Epithelial cell of esophagus (primary cell): ENCODE measurements at regions not wholly inside any gene's neighbourhood (a gene's known extent, or its start where the extent isn't known, plus 50 kb on each side); places are given as distances from the start of the nearest gene placed in this dataset.

Experiments used
- DNase-seq: peaks from one replicate; pipeline ENCODE4 v3.0.0; 2010; ENCODE audit warnings: low read depth
- H3K4me3 ChIP-seq: 2 replicates; pipeline ENCODE4 v1.5.1; 2011; ENCODE audit warnings: mild to moderate bottlenecking, low read length, control low read depth
- TF ChIP-seq, protein P1 (sequence below): IDR thresholded peaks from 2 replicates; pipeline ENCODE4 v1.5.1; 2011; ENCODE audit warnings: low read depth, mild to moderate bottlenecking, low read length, control low read depth, inconsistent platforms; ENCODE audit not compliant: insufficient read depth; ENCODE audit errors: missing control alignments

DNA sequence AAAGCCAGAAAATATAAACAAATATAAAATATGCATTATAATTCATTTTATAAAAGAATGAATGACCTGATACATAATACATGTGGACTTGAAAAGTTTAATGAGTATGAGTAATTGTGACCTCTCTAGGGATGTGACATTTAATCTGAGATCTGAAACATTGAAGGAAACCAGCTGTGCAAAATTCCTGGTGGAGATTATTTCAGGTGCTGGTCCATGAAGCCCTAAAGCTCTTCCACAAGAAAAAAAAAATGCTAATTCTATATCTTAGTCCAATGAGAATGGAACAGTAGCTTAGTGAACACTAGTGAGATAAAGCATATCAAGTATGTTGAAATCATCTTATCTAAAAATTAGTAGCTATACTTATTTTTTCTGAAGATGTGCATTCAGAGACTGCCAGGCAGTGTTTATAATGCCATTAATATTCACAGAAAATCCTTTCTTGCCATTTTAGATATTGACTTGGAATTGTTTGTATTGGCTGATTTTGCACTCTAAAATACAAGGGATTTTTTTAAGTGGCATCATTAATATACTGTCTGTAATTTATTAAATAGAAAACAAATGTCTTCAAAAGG, 1485.9 kb downstream of the PLA2G4A start:
- TF ChIP-seq, protein P1, sequence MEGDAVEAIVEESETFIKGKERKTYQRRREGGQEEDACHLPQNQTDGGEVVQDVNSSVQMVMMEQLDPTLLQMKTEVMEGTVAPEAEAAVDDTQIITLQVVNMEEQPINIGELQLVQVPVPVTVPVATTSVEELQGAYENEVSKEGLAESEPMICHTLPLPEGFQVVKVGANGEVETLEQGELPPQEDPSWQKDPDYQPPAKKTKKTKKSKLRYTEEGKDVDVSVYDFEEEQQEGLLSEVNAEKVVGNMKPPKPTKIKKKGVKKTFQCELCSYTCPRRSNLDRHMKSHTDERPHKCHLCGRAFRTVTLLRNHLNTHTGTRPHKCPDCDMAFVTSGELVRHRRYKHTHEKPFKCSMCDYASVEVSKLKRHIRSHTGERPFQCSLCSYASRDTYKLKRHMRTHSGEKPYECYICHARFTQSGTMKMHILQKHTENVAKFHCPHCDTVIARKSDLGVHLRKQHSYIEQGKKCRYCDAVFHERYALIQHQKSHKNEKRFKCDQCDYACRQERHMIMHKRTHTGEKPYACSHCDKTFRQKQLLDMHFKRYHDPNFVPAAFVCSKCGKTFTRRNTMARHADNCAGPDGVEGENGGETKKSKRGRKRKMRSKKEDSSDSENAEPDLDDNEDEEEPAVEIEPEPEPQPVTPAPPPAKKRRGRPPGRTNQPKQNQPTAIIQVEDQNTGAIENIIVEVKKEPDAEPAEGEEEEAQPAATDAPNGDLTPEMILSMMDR, result no peak
- no peak for DNase-seq
- no peak overlapping the region for H3K4me3 ChIP-seq

DNA sequence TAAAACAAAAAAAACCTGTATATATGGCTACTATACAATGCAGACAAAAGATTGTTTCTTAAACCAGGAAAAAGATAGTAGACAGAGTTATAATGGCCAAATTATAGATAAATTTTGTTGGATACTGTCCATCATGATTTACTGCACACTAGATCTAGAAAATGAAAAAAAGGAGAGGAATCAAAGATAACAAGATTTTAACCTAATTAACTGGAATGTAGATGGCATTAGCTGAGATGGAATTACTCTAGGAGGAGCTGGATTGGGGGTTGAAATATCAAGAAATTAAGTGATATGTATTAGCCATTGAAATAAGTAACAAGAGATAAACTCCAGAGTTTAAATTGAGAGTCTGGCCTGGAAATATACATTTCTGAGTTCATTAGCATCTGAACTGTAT, 1489.1 kb downstream of the PLA2G4A start:
- DNase-seq, result no peak
- H3K4me3 ChIP-seq, result no peak overlapping the region

DNA sequence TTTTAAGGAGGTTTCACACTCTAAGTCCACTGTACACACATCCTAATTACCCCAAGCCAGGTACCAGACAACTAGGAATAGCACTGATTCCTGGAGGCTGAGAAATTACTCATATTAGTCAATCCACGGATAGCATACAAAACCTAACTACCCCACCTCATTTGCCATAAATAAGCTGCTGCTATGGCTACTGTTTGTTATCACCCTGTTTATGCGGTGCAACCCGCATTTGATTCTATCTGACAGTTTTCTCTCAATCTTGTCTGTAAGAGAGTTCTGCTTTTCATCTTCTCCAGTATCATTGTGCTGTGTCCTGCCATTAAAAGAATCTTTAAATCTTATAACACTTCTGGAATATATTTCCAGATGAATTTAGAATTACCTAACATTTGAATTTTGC, 1496.5 kb downstream of the PLA2G4A start:
- TF ChIP-seq, protein P1, result no peak
- no peak overlapping the region for H3K4me3 ChIP-seq
- no peak for DNase-seq

More for the DNA sequence above, 1489.1 kb downstream of the PLA2G4A start:
- TF ChIP-seq, protein P1, result no peak

DNA sequence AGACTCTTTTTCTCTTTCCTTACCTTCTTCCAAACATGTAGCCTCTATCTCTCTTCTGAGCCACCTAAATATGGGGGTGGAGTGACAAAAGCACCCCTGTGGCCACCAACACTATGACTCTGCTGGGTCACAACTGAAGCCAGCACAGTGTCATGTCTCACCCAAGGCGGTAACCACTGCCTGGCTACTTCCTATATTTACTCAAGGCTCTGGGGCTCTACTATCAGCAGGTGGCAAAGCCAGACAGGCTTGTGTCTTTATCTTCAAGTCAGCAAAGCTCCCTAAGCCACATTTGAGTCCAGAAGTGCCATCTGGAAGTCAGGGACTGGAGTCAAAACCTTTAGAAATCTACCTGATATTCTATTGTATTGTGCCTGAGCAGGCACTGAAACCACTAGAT, 1515.2 kb downstream of the PLA2G4A start:
- DNase-seq, result no peak
- H3K4me3 ChIP-seq, result no peak overlapping the region
- TF ChIP-seq, protein P1, result no peak

DNA sequence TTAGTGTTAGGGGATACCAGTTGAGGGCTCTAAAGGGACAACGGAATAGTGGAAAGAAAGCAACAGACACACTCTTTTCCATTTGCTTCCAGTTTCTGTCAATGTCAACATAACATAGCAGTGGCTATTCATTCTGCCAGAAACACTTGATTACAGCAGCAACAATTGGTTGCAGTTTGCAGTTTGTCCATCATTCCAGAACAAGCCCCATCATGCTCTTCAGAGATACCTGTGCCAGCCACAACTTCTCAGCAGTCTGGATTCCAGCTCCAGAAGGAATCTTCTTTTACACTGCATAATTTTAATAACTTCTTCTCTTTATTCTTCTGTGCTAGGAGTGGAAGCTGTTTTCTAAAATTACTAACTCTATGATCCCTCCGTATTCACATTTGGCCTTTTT, 1521.4 kb downstream of the PLA2G4A start:
- DNase-seq, result peak; percentile 76
- TF ChIP-seq, protein P1, result no peak
- H3K4me3 ChIP-seq, result no peak overlapping the region

DNA sequence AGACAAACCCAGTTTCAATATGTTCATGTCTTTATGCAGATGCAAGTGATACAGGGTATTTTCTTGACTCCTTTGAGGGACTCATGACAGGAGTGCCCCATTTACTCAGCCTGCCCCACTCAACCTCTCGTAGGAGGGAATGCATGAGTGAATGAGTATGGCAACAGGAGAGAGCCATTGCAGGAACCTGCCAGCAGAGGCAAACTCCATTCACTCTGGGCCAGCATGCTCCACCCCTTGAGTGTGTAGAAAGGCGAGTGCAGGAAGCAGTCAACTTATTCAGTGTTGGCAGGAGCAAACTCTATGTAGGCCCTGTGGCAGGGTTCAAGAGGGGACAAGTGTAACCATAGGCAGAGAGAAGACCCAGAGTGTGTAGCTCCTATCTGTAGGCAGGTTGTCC, 1526.3 kb downstream of the PLA2G4A start:
- TF ChIP-seq, protein P1, result no peak
- no peak for DNase-seq
- H3K4me3 ChIP-seq, result no peak overlapping the region

DNA sequence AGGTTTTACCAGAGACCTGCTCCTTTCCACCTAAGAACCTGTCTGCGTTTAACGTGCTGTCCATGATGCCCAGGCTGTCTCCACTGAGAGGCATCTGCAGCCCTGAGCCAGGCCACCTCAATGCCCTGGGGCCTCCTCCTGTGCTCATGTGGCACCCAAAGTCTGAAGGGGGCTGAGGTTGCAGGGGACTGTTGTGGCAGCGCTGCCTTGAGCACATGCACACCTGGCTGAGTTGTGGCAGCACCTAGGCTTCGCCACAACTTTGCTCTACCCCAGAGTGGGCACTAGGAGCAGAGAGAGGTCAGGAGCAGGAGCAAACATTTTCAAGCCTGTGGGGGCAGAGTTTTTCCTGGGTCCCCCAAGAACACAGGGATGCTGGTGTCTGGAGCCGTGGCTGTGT, 1527.1 kb downstream of the PLA2G4A start:
- H3K4me3 ChIP-seq, result no peak overlapping the region
- TF ChIP-seq, protein P1, result no peak

More for the DNA sequence above, 1527.1 kb downstream of the PLA2G4A start:
- DNase-seq, result no peak
